GM23338 (cell line): ENCODE measurements at regions not wholly inside any gene's neighbourhood (a gene's known extent, or its start where the extent isn't known, plus 50 kb on each side); places are given as distances from the start of the nearest gene placed in this dataset.

Experiments
- CTCF ChIP-seq, 2 experiments: fragments of 200-600 bp in 1 of 2; sonication (generic) in 1 of 2; conservative IDR thresholded peaks; 2 replicates each; pipeline versions ENCODE4 v1.5.1 to v1.6.1; 2016 to 2017; ENCODE audit warnings: antibody characterized with exemption in 2 of 2, low read depth in 2 of 2, mild to moderate bottlenecking in 2 of 2, moderate library complexity in 1 of 2
- EZH2 ChIP-seq: fragments of 200-600 bp; sonication (generic); IDR thresholded peaks from one replicate; pipeline ENCODE4 v1.8.0; 2017; ENCODE audit warnings: antibody characterized with exemption, mild to moderate bottlenecking, low read depth; ENCODE audit not compliant: unreplicated experiment
- REST ChIP-seq: IDR thresholded peaks from one replicate; pipeline ENCODE4 v1.6.1; 2018; ENCODE audit warnings: antibody characterized with exemption; ENCODE audit not compliant: unreplicated experiment

- TF ChIP-seq CTCF (conservative IDR thresholded peaks at IDR 0.05; ENCODE audit: low read depth in 2 of 2) = no peak
- no peak for TF ChIP-seq REST
- TF ChIP-seq EZH2 = no peak
Measured at GRCh38 chrX:8278557-8278956, 107.5 kb upstream of the VCX2 start.
